Endothelial cell of umbilical vein (primary cell): ENCODE measurements at regions not wholly inside any gene's neighbourhood (a gene's known extent, or its start where the extent isn't known, plus 50 kb on each side); places are given as distances from the start of the nearest gene placed in this dataset.
"Not testable (repeated sequence)": the region's sequence is repeated elsewhere in the genome, so short reads cannot be mapped to it uniquely, and the experiment has no call there.

Source experiments
- CTCF ChIP-seq, 2 donors: IDR thresholded peaks; 1 replicate in 1 of 2; 2 replicates in 1 of 2; pipeline ENCODE4 v1.5.1; 2011; ENCODE audit warnings: low read length in 2 of 2, mild to moderate bottlenecking in 2 of 2, moderate library complexity in 2 of 2, control low read depth in 1 of 2, inconsistent platforms in 1 of 2, low read depth in 1 of 2; ENCODE audit not compliant: insufficient read depth in 1 of 2; ENCODE audit errors: extremely low read depth in 1 of 2
- EZH2 ChIP-seq: IDR thresholded peaks from 2 replicates; pipeline ENCODE4 v1.6.1; 2012; ENCODE audit warnings: borderline replicate concordance, low read depth, mild to moderate bottlenecking, moderate library complexity, low read length, inconsistent platforms; ENCODE audit not compliant: severe bottlenecking
- FOS ChIP-seq: IDR thresholded peaks from 2 replicates; pipeline ENCODE4 v1.6.1; 2011; ENCODE audit warnings: mild to moderate bottlenecking, low read length, moderate library complexity, borderline replicate concordance; ENCODE audit not compliant: insufficient read depth
- MAX ChIP-seq: IDR thresholded peaks from 2 replicates; pipeline ENCODE4 v1.6.1; 2011; ENCODE audit not compliant: insufficient read depth, insufficient read length
- POLR2A ChIP-seq: IDR thresholded peaks from 2 replicates; pipeline ENCODE4 v1.6.1; 2012; ENCODE audit warnings: low read depth, mild to moderate bottlenecking, control low read depth, low read length
- POLR2AphosphoS5 ChIP-seq: IDR thresholded peaks from 2 replicates; pipeline ENCODE4 v1.6.1; 2012; ENCODE audit warnings: low read depth, mild to moderate bottlenecking, control low read depth, low read length, moderate library complexity; ENCODE audit not compliant: insufficient read depth

- not testable (repeated sequence) for TF ChIP-seq CTCF (IDR thresholded peaks at IDR 0.05; ENCODE audit: extremely low read depth in 1 of 2, insufficient read depth in 1 of 2, low read depth in 1 of 2, low read length in 2 of 2); MAX; POLR2AphosphoS5; POLR2A; EZH2; FOS
Measured at GRCh38 chr1:58167131-58167530, 379.4 kb downstream of the OMA1 start.
